Panc1 (cell line): ENCODE measurements at regions not wholly inside any gene's neighbourhood (a gene's known extent, or its start where the extent isn't known, plus 50 kb on each side); places are given as distances from the start of the nearest gene placed in this dataset.
"Not testable (repeated sequence)": the region's sequence is repeated elsewhere in the genome, so short reads cannot be mapped to it uniquely, and the experiment has no call there.

Experiments
- CTCF ChIP-seq: fragments of 450-650 bp; IDR thresholded peaks from 2 replicates; pipeline ENCODE4 v1.5.1; 2017; ENCODE audit warnings: mild to moderate bottlenecking
- POLR2AphosphoS5 ChIP-seq: IDR thresholded peaks from 2 replicates; pipeline ENCODE4 v1.6.1; 2012; ENCODE audit warnings: mild to moderate bottlenecking, low read depth, low read length, moderate library complexity
- REST ChIP-seq, 2 experiments: IDR thresholded peaks; 2 replicates each; pipeline ENCODE4 v1.6.1; 2011 to 2012; ENCODE audit warnings: low read depth in 2 of 2, control low read depth in 1 of 2, low read length in 1 of 2, mild to moderate bottlenecking in 1 of 2, moderate library complexity in 1 of 2; ENCODE audit not compliant: insufficient read depth in 1 of 2

- TF ChIP-seq CTCF; REST (IDR thresholded peaks at IDR 0.05; ENCODE audit: insufficient read depth in 1 of 2, low read depth in 2 of 2, low read length in 1 of 2); POLR2AphosphoS5: not testable (repeated sequence)
These were observed 271.7 kb upstream of the PTER start for GRCh38 chr10:16165067-16165466.
